ENCODE measurements at regions not wholly inside any gene's neighbourhood (a gene's known extent, or its start where the extent isn't known, plus 50 kb on each side); places are given as distances from the start of the nearest gene placed in this dataset.
"Not testable (repeated sequence)": the region's sequence is repeated elsewhere in the genome, so short reads cannot be mapped to it uniquely, and the experiment has no call there.

DNA sequence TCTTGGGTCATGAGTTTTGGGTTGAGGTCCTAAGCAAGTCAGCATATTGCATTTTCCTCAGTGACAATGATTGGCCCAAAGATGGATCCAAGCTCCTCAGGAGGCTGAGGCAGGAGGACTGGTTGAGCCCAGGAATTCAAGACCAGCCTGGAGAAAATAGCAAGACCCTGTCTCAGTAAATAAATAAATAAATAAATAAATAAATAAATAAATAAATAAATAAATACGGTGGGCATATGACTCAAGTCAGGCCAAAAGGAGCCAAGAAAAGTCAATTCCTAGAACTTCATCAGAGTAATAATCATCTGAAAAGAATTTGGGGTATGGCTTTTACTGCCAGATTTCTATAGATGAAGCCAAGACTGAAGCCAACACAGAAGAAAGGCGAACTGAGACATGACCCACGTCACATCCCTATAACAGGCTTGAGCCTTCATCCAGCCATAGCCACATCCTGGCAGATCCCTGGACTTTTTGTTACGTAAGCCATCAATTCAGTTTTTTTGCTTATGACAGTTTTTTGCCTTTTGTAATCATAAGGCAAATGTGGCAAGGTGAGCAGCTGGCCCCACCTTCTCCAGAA is 88.5 kb upstream of the NFASC start:
- no peaks in the 10 kb centered on the region for H3K4me1 ChIP-seq (ENCODE audit: control insufficient read depth, insufficient read depth, low read length)
- no peaks in the 10 kb centered on the region for H3K36me3 ChIP-seq (ENCODE audit: control insufficient read depth, insufficient read depth, low read length)
- no peaks in the 10 kb centered on the region for H3K9me3 ChIP-seq (ENCODE audit: control insufficient read depth, insufficient read depth, low read length)
- H3K9ac ChIP-seq (ENCODE audit: low read depth, low read length) = no peak overlapping the region
- H3K27me3 ChIP-seq (ENCODE audit: control insufficient read depth, insufficient read depth, low read length) = peaks cover 3% of the 10 kb centered on the region
- H3K4me3 ChIP-seq (ENCODE audit: low read depth, low read length) = no peak overlapping the region

DNA sequence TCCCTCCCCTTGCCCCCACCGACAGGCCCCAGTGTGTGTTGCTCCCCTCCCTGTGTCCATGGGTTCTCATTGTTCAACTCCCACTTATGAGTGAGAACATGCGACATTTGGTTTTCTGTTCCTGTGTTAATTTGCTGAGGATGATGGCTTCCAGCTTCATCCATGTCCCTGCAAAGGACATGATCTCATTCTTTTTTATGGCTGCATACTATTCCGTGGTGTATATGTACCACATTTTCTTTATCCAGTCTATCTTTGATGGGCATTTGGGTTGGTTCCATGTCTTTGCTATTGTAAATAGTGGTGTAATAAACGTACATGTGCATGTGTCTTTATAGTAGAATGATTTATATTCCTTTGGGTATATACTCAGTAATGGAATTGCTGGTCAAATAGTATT is 85.6 kb upstream of the NFASC start:
- H3K36me3 ChIP-seq (ENCODE audit: control insufficient read depth, insufficient read depth, low read length); H3K27me3 ChIP-seq (ENCODE audit: control insufficient read depth, insufficient read depth, low read length); H3K4me3 ChIP-seq (ENCODE audit: low read depth, low read length); H3K9ac ChIP-seq (ENCODE audit: low read depth, low read length); H3K9me3 ChIP-seq (ENCODE audit: control insufficient read depth, insufficient read depth, low read length); H3K4me1 ChIP-seq (ENCODE audit: control insufficient read depth, insufficient read depth, low read length): not testable (repeated sequence)

- no peaks in the 10 kb centered on the region for H3K36me3 ChIP-seq (ENCODE audit: control insufficient read depth, insufficient read depth, low read length)
- no peak overlapping the region for H3K9ac ChIP-seq (ENCODE audit: low read depth, low read length)
- peaks cover 7% of the 10 kb centered on the region for H3K27me3 ChIP-seq (ENCODE audit: control insufficient read depth, insufficient read depth, low read length)
- no peaks in the 10 kb centered on the region for H3K9me3 ChIP-seq (ENCODE audit: control insufficient read depth, insufficient read depth, low read length)
- H3K4me3 ChIP-seq (ENCODE audit: low read depth, low read length) = no peak overlapping the region
- peaks cover 4% of the 10 kb centered on the region for H3K4me1 ChIP-seq (ENCODE audit: control insufficient read depth, insufficient read depth, low read length)
Measured at GRCh38 chr1:204788470-204788869, 82.2 kb upstream of the NFASC start.

- Histone ChIP-seq H3K4me1 (ENCODE audit: control insufficient read depth, insufficient read depth, low read length) (peaks cover 4% of the 10 kb centered on the region), H3K27me3 (ENCODE audit: control insufficient read depth, insufficient read depth, low read length) (peaks cover 7% of the 10 kb centered on the region), H3K36me3 (ENCODE audit: control insufficient read depth, insufficient read depth, low read length) (no peaks in the 10 kb centered on the region), H3K4me3 (ENCODE audit: low read depth, low read length) (no peak overlapping the region), H3K9me3 (ENCODE audit: control insufficient read depth, insufficient read depth, low read length) (no peaks in the 10 kb centered on the region), H3K9ac (ENCODE audit: low read depth, low read length) (no peak overlapping the region)
Measured at GRCh38 chr1:204791453-204792353, 79.0 kb upstream of the NFASC start.

- Histone ChIP-seq H3K36me3 (ENCODE audit: control insufficient read depth, insufficient read depth, low read length) (no peaks in the 10 kb centered on the region), H3K4me1 (ENCODE audit: control insufficient read depth, insufficient read depth, low read length) (peaks cover 4% of the 10 kb centered on the region), H3K9me3 (ENCODE audit: control insufficient read depth, insufficient read depth, low read length) (no peaks in the 10 kb centered on the region), H3K27me3 (ENCODE audit: control insufficient read depth, insufficient read depth, low read length) (peaks cover 7% of the 10 kb centered on the region), H3K9ac (ENCODE audit: low read depth, low read length) (no peak overlapping the region), H3K4me3 (ENCODE audit: low read depth, low read length) (no peak overlapping the region)
Measured at GRCh38 chr1:204792354-204792692, 78.3 kb upstream of the NFASC start.

GRCh38 chr1:204793259-204793914 is 77.3 kb upstream of the NFASC start:
- peaks cover 4% of the 10 kb centered on the region for H3K4me1 ChIP-seq (ENCODE audit: control insufficient read depth, insufficient read depth, low read length)
- peaks cover 3% of the 10 kb centered on the region for H3K27me3 ChIP-seq (ENCODE audit: control insufficient read depth, insufficient read depth, low read length)
- no peak overlapping the region for H3K4me3 ChIP-seq (ENCODE audit: low read depth, low read length)
- no peak overlapping the region for H3K9ac ChIP-seq (ENCODE audit: low read depth, low read length)
- H3K9me3 ChIP-seq (ENCODE audit: control insufficient read depth, insufficient read depth, low read length) = no peaks in the 10 kb centered on the region
- no peaks in the 10 kb centered on the region for H3K36me3 ChIP-seq (ENCODE audit: control insufficient read depth, insufficient read depth, low read length)

GRCh38 chr1:204796886-204797285 is 73.8 kb upstream of the NFASC start:
- H3K36me3 ChIP-seq (ENCODE audit: control insufficient read depth, insufficient read depth, low read length); H3K4me1 ChIP-seq (ENCODE audit: control insufficient read depth, insufficient read depth, low read length); H3K9ac ChIP-seq (ENCODE audit: low read depth, low read length); H3K9me3 ChIP-seq (ENCODE audit: control insufficient read depth, insufficient read depth, low read length); H3K4me3 ChIP-seq (ENCODE audit: low read depth, low read length); H3K27me3 ChIP-seq (ENCODE audit: control insufficient read depth, insufficient read depth, low read length): not testable (repeated sequence)

- Histone ChIP-seq H3K9me3 (ENCODE audit: control insufficient read depth, insufficient read depth, low read length) (no peaks in the 10 kb centered on the region), H3K36me3 (ENCODE audit: control insufficient read depth, insufficient read depth, low read length) (no peaks in the 10 kb centered on the region), H3K9ac (ENCODE audit: low read depth, low read length) (no peak overlapping the region), H3K27me3 (ENCODE audit: control insufficient read depth, insufficient read depth, low read length) (peaks cover 8% of the 10 kb centered on the region), H3K4me1 (ENCODE audit: control insufficient read depth, insufficient read depth, low read length) (no peaks in the 10 kb centered on the region), H3K4me3 (ENCODE audit: low read depth, low read length) (no peak overlapping the region)
Measured at GRCh38 chr1:204797401-204797800, 73.3 kb upstream of the NFASC start.

DNA sequence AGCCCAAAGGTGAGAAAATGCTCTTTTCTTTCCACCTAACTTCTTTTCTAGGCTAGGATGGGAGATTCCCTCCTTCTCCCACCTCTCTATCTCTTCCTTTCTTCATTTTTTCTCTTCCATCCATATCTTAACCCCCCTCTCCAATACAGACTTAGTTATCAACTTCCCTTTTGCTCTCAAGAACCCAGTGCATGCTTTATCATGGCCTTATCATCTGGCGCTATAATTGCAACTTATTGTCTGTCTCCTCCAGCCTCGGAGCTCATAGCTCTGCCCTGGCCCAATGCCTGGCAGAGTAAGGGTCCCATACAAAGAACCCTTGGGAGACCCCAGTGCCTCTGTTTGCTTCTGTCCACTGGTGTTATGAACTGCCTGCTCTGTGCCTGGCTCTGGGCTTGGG is 71.0 kb upstream of the NFASC start:
- Histone ChIP-seq H3K27me3 (ENCODE audit: control insufficient read depth, insufficient read depth, low read length) (peaks cover 8% of the 10 kb centered on the region), H3K36me3 (ENCODE audit: control insufficient read depth, insufficient read depth, low read length) (no peaks in the 10 kb centered on the region), H3K4me3 (ENCODE audit: low read depth, low read length) (no peak overlapping the region), H3K9ac (ENCODE audit: low read depth, low read length) (no peak overlapping the region), H3K4me1 (ENCODE audit: control insufficient read depth, insufficient read depth, low read length) (no peaks in the 10 kb centered on the region), H3K9me3 (ENCODE audit: control insufficient read depth, insufficient read depth, low read length) (no peaks in the 10 kb centered on the region)

GRCh38 chr1:204801211-204801610 is 69.5 kb upstream of the NFASC start:
- Histone ChIP-seq H3K36me3 (ENCODE audit: control insufficient read depth, insufficient read depth, low read length) (no peaks in the 10 kb centered on the region), H3K9me3 (ENCODE audit: control insufficient read depth, insufficient read depth, low read length) (no peaks in the 10 kb centered on the region), H3K4me1 (ENCODE audit: control insufficient read depth, insufficient read depth, low read length) (no peaks in the 10 kb centered on the region), H3K9ac (ENCODE audit: low read depth, low read length) (no peak overlapping the region), H3K27me3 (ENCODE audit: control insufficient read depth, insufficient read depth, low read length) (peaks cover 18% of the 10 kb centered on the region), H3K4me3 (ENCODE audit: low read depth, low read length) (no peak overlapping the region)

DNA sequence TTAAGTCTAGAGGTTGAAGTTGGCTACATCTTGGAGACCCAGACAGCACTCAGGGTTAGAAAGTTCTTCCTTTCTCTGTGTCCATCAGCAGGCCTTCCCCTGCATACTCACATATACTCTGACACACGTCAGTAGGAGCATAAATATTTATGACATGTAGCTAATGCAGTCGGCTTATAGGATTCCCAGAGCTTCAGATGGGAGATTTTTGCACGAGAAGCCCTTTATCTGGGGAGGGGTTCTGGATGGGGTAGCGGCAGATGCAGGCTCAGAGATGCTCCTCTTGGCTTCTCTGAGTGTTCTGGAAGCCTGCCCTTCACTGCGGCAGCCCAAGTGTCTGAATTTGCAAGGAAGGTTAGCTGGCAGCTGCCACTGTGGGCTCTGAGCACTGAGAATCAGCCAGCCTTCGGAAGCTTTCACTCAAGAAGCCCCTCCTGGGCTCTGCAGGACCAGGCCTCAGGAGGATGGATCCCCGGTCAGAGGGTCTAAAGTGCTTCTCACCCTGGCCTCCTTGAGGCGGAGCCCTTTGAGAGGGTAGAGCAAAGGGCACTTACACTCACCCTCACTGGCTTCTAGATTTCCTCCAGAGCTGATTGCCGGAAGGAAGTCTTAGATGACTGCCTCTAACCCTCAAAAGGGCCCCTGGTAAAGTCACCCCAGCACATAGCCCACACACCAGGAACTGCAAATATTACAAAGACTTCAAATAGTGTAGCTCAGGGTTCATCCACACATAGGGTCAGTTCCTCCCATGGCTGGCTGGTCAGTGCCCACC is 68.1 kb upstream of the NFASC start:
- Histone ChIP-seq H3K4me1 (ENCODE audit: control insufficient read depth, insufficient read depth, low read length) (no peaks in the 10 kb centered on the region), H3K9ac (ENCODE audit: low read depth, low read length) (no peak overlapping the region), H3K4me3 (ENCODE audit: low read depth, low read length) (no peak overlapping the region), H3K9me3 (ENCODE audit: control insufficient read depth, insufficient read depth, low read length) (no peaks in the 10 kb centered on the region), H3K36me3 (ENCODE audit: control insufficient read depth, insufficient read depth, low read length) (no peaks in the 10 kb centered on the region), H3K27me3 (ENCODE audit: control insufficient read depth, insufficient read depth, low read length) (peaks cover 25% of the 10 kb centered on the region)

Measured in iPS-15b (cell line).